GM12878 (cell line): ENCODE measurements at regions not wholly inside any gene's neighbourhood (a gene's known extent, or its start where the extent isn't known, plus 50 kb on each side); places are given as distances from the start of the nearest gene placed in this dataset.

Experiments
- ATAC-seq: fragments of 200-7000 bp; cut with Tn5 transposase; 3 replicates; pipeline ENCODE4 v1.9.1; 2020; ENCODE audit warnings: mild to moderate bottlenecking, moderate library complexity
- BruUV-seq: library from RNA; stranded (reverse); fragments of 400-500 nt; replicated peaks from 2 replicates; lab custom pipeline; 2021; lab: Mats Ljungman, UMichigan
- CTCF ChIA-PET: fragments of 300-600 bp; sonication (Branson Sonifier 250); formaldehyde crosslinking; extraction: SDS; loops from one replicate; lab custom pipeline; 2021; ENCODE audit warnings: inconsistent platforms; lab: Yijun Ruan, JAX
- POLR2A ChIA-PET: fragments of 350-600 bp; formaldehyde crosslinking; extraction: SDS; loops from one replicate; lab custom pipeline; 2021; ENCODE audit warnings: inconsistent platforms; lab: Charles Lee
- RAD21 ChIA-PET: fragments of 300-600 bp; sonication (Branson Sonifier 250); formaldehyde crosslinking; loops from one replicate; lab custom pipeline; 2023; ENCODE audit warnings: antibody characterized with exemption; ENCODE audit not compliant: unreplicated experiment; lab: Charles Lee
- SMC1A ChIA-PET: fragments of 300-600 bp; sonication (Branson Sonifier 250); formaldehyde crosslinking; loops from one replicate; lab custom pipeline; 2023; ENCODE audit not compliant: unreplicated experiment, uncharacterized antibody; lab: Charles Lee
- DNase-seq: peaks from one replicate; pipeline ENCODE4 v3.0.0-alpha.2; 2011; ENCODE audit warnings: low read depth, low spot score
- FAIRE-seq: peaks from 3 replicates; lab custom pipeline; 2011; peaks lifted over from hg19 to GRCh38; lab: Jason Lieb, UNC
- H2AFZ ChIP-seq: 2 replicates; pipeline ENCODE4 v1.6.0; 2011; ENCODE audit warnings: low read depth, low read length, control low read depth; ENCODE audit not compliant: control insufficient read depth
- H3K27ac ChIP-seq: 2 replicates; pipeline ENCODE4 v1.5.1; 2011; ENCODE audit warnings: control low read depth; ENCODE audit not compliant: control insufficient read depth, insufficient read depth
- H3K27me3 ChIP-seq, 2 experiments: replicated peaks in 1 of 2; 2 replicates each; pipeline versions ENCODE4 v1.6.0 to v1.6.1; 2011; ENCODE audit warnings: low read length in 1 of 2; ENCODE audit not compliant: control insufficient read depth in 2 of 2, insufficient read depth in 2 of 2
- H3K36me3 ChIP-seq, 2 experiments: 2 replicates each; pipeline ENCODE4 v1.5.1; 2011; ENCODE audit warnings: low read length in 1 of 2; ENCODE audit not compliant: control insufficient read depth in 2 of 2, insufficient read depth in 2 of 2
- H3K4me1 ChIP-seq: 2 replicates; pipeline ENCODE4 v1.6.1; 2011; ENCODE audit warnings: mild to moderate bottlenecking, low read length, moderate library complexity, mixed read lengths; ENCODE audit not compliant: control insufficient read depth, insufficient read depth
- H3K4me2 ChIP-seq: 2 replicates; pipeline ENCODE4 v1.6.0; 2011; ENCODE audit warnings: control low read depth; ENCODE audit not compliant: control insufficient read depth, insufficient read depth
- H3K4me3 ChIP-seq: fragments of 200-600 bp; sonication (generic); 2 replicates; pipeline ENCODE4 v1.5.1; 2016
- H3K79me2 ChIP-seq: 2 replicates; pipeline ENCODE4 v1.6.0; 2011; ENCODE audit warnings: low read length; ENCODE audit not compliant: control insufficient read depth, insufficient read depth
- H3K9ac ChIP-seq: 2 replicates; pipeline ENCODE4 v1.8.0; 2011; ENCODE audit warnings: low read length, control low read depth, mixed read lengths; ENCODE audit not compliant: control insufficient read depth, insufficient read depth
- H3K9me3 ChIP-seq: replicated peaks from 3 replicates; pipeline ENCODE4 v1.5.1; 2011; ENCODE audit warnings: mild to moderate bottlenecking, low read length; ENCODE audit not compliant: control insufficient read depth, insufficient read depth
- H4K20me1 ChIP-seq: 2 replicates; pipeline ENCODE4 v1.6.0; 2011; ENCODE audit not compliant: control insufficient read depth, insufficient read depth
- POLR2AphosphoS5 ChIP-seq: IDR thresholded peaks from 2 replicates; pipeline ENCODE4 v1.6.1; 2011; ENCODE audit warnings: mild to moderate bottlenecking, low read length, inconsistent platforms
- RB1 ChIP-seq: fragments of 450-650 bp; formaldehyde crosslinking; IDR thresholded peaks from 2 replicates; pipeline ENCODE4 v1.6.1; 2017; ENCODE audit warnings: mild to moderate bottlenecking, borderline replicate concordance
- ZNF622 ChIP-seq: fragments of 450-650 bp; IDR thresholded peaks from 2 replicates; pipeline ENCODE4 v1.6.1; 2017; ENCODE audit warnings: mild to moderate bottlenecking, inconsistent platforms
- WGBS: methylation state at CpG from one replicate; pipeline ENCODE4 v1.1.6; 2016; ENCODE audit warnings: low lambda C conversion rate; ENCODE audit not compliant: insufficient replicate concordance, insufficient coverage; ENCODE audit errors: missing lambda C conversion rate; 5-methylcytosine and 5-hydroxymethylcytosine counted together
- in situ Hi-C: fragments of 300-500 bp; cut with MboI; formaldehyde crosslinking; loops from 9 replicates; pipeline ENCODE4 v1.14.3; 2018; ENCODE audit warnings: mixed read lengths
- intact Hi-C: fragments of 100-400 bp; cut with micrococcal nuclease; formaldehyde crosslinking; loops from one replicate; pipeline ENCODE4 v1.14.2; 2022; ENCODE audit not compliant: unreplicated experiment
- TF ChIP-seq, protein P1 (sequence below): fragments of 450-650 bp; formaldehyde crosslinking; IDR thresholded peaks from 2 replicates; pipeline ENCODE4 v1.4.0; 2022; ENCODE audit warnings: mild to moderate bottlenecking, moderate library complexity

DNA sequence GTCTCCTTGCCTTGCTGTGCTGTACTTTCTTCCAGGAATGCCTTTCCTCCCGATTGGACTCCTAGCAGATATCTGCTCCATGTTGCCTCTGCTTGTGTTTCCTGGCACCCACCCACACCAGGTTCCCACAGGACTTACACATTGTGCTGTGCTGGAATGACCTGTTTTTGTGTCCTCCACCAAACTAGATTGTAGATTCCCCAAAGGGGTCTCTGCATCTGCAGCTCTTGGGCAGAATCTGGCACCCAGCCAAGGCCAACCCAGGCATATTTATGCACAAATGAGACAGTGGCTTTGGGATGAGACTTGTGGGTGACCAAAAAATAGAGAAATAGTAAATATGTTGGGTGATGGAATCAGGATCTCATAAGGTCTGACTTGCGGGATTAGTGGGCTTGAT, 278.2 kb downstream of the RRAGC start:
- 50% methylated on average over 2 of the region's 2 CpGs for WGBS
- ChIA-PET POLR2A (interaction anchor here (1.1 kb wide), 1 partner anchor 10 kb away, joined by 4 read pairs; no protein-coding TSS in a partner anchor), CTCF (no interaction called here), SMC1A (interaction anchor here (1.2 kb wide), 1 partner anchor 9 kb away, joined by 3 read pairs; no protein-coding TSS in a partner anchor), RAD21 (no interaction called here)
- H3K27ac ChIP-seq: no peak overlapping the region
- H3K36me3 ChIP-seq: no peaks in the 10 kb centered on the region
- H3K4me3 ChIP-seq: no peak overlapping the region
- TF ChIP-seq RB1 (no peak), ZNF622 (no peak), POLR2AphosphoS5 (no peak)
- TF ChIP-seq, protein P1, sequence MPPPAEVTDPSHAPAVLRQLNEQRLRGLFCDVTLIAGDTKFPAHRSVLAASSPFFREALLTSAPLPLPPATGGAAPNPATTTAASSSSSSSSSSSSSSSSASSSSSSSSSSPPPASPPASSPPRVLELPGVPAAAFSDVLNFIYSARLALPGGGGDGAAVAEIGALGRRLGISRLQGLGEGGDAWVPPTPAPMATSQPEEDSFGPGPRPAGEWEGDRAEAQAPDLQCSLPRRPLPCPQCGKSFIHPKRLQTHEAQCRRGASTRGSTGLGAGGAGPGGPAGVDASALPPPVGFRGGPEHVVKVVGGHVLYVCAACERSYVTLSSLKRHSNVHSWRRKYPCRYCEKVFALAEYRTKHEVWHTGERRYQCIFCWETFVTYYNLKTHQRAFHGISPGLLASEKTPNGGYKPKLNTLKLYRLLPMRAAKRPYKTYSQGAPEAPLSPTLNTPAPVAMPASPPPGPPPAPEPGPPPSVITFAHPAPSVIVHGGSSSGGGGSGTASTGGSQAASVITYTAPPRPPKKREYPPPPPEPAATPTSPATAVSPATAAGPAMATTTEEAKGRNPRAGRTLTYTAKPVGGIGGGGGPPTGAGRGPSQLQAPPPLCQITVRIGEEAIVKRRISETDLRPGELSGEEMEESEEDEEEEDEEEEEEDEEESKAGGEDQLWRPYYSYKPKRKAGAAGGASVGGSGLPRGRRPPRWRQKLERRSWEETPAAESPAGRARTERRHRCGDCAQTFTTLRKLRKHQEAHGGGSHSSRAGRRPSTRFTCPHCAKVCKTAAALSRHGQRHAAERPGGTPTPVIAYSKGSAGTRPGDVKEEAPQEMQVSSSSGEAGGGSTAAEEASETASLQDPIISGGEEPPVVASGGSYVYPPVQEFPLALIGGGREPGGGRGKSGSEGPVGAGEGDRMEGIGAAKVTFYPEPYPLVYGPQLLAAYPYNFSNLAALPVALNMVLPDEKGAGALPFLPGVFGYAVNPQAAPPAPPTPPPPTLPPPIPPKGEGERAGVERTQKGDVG (CRISPR knock-in tag): no peak
- no peaks in the 10 kb centered on the region for H4K20me1 ChIP-seq
- no TSS peak for BruUV-seq
- H3K79me2 ChIP-seq: no peaks in the 10 kb centered on the region
- H3K9me3 ChIP-seq: no peaks in the 10 kb centered on the region
- no peak overlapping the region for H3K4me2 ChIP-seq
- H2AFZ ChIP-seq: no peak overlapping the region
- FAIRE-seq: no peak
- intact Hi-C loops: no loop called here
- H3K4me1 ChIP-seq: peaks cover 3% of the 10 kb centered on the region
- in situ Hi-C loops: loop anchor here (25.0 kb wide), 1 partner anchor 544 kb away; the partner anchor contains the start of gene POU3F1
- no peak for ATAC-seq
- H3K9ac ChIP-seq: no peak overlapping the region
- H3K27me3 ChIP-seq: peaks cover 5 to 6% of the 10 kb centered on the region in 2 experiments; a peak in 3 of 4 replicates
- DNase-seq: no peak
